Glutamatergic neuron (in vitro differentiated cells): ENCODE measurements at regions not wholly inside any gene's neighbourhood (a gene's known extent, or its start where the extent isn't known, plus 50 kb on each side); places are given as distances from the start of the nearest gene placed in this dataset.

ENCODE experiments used
- DNase-seq: peaks from one replicate; pipeline ENCODE4 v3.0.0; 2022
- H3K27ac Mint-ChIP-seq: one replicate; pipeline ENCODE4 v1.8.0; 2020; ENCODE audit warnings: mild to moderate bottlenecking, mixed read lengths, inconsistent platforms; ENCODE audit not compliant: unreplicated experiment
- H3K27me3 Mint-ChIP-seq: one replicate; pipeline ENCODE4 v1.8.0; 2020; ENCODE audit warnings: mild to moderate bottlenecking, moderate library complexity, mixed read lengths, inconsistent platforms; ENCODE audit not compliant: unreplicated experiment
- H3K36me3 Mint-ChIP-seq: one replicate; pipeline ENCODE4 v1.8.0; 2020; ENCODE audit warnings: mild to moderate bottlenecking, mixed read lengths, inconsistent platforms; ENCODE audit not compliant: unreplicated experiment
- H3K4me1 Mint-ChIP-seq: one replicate; pipeline ENCODE4 v1.8.0; 2020; ENCODE audit warnings: mild to moderate bottlenecking, low read depth, mixed read lengths, inconsistent platforms; ENCODE audit not compliant: unreplicated experiment
- H3K4me3 Mint-ChIP-seq: one replicate; pipeline ENCODE4 v1.8.0; 2020; ENCODE audit warnings: mild to moderate bottlenecking, mixed read lengths, inconsistent platforms; ENCODE audit not compliant: unreplicated experiment
- H3K9me3 Mint-ChIP-seq: one replicate; pipeline ENCODE4 v1.8.0; 2020; ENCODE audit warnings: mild to moderate bottlenecking, moderate library complexity, mixed read lengths, inconsistent platforms; ENCODE audit not compliant: unreplicated experiment
- CTCF ChIP-seq: fragments of 200-600 bp; sonication (generic); IDR thresholded peaks from one replicate; pipeline ENCODE4 v1.5.0; 2021; ENCODE audit not compliant: partially characterized antibody, unreplicated experiment

GRCh38 chr12:115421796-115422709 lies 738.1 kb upstream of the TBX3 start:
- H3K27ac Mint-ChIP-seq: no peak overlapping the region
- no peaks in the 10 kb centered on the region for H3K4me1 Mint-ChIP-seq
- no peaks in the 10 kb centered on the region for H3K27me3 Mint-ChIP-seq
- H3K9me3 Mint-ChIP-seq: no peaks in the 10 kb centered on the region
- H3K36me3 Mint-ChIP-seq: no peaks in the 10 kb centered on the region
- TF ChIP-seq CTCF: no peak
- no peak overlapping the region for H3K4me3 Mint-ChIP-seq
- DNase-seq: no peak

DNA sequence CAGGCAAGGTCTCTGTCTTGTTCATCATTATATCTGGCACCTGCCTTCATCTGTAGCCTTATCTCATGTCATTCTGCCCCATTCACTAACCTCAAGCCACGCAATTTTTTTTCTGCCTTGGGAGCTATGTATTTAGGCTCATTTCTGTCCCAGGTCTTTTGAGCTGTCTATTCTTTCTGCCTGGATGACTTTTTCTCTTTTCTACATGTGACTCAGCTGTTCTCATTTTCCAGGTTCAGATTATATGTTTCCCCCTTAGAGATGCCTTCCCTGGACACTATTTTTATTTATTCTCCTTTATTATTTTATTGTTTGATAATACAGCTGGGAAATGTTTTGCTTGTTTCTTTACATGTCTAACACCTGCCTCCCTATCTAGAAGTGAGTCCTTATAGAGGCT lies 737.4 kb upstream of the TBX3 start:
- H3K36me3 Mint-ChIP-seq: no peaks in the 10 kb centered on the region
- no peak for TF ChIP-seq CTCF
- H3K4me3 Mint-ChIP-seq: no peak overlapping the region
- DNase-seq: no peak
- H3K27me3 Mint-ChIP-seq: no peaks in the 10 kb centered on the region
- no peaks in the 10 kb centered on the region for H3K9me3 Mint-ChIP-seq
- no peaks in the 10 kb centered on the region for H3K4me1 Mint-ChIP-seq
- no peak overlapping the region for H3K27ac Mint-ChIP-seq

- no peak for DNase-seq
- Mint-ChIP-seq H3K27me3 (no peaks in the 10 kb centered on the region), H3K4me3 (no peak overlapping the region), H3K4me1 (no peaks in the 10 kb centered on the region), H3K27ac (no peak overlapping the region), H3K9me3 (no peaks in the 10 kb centered on the region), H3K36me3 (no peaks in the 10 kb centered on the region)
- no peak for TF ChIP-seq CTCF
Measured at GRCh38 chr12:115419145-115419646, 735.2 kb upstream of the TBX3 start.

GRCh38 chr12:115417610-115418009 lies 733.6 kb upstream of the TBX3 start:
- Mint-ChIP-seq H3K36me3 (no peaks in the 10 kb centered on the region), H3K4me1 (no peaks in the 10 kb centered on the region)

More at GRCh38 chr12:115417610-115418009, 733.6 kb upstream of the TBX3 start:
- no peak for DNase-seq
- Mint-ChIP-seq H3K27me3 (no peaks in the 10 kb centered on the region), H3K27ac (no peak overlapping the region), H3K9me3 (no peaks in the 10 kb centered on the region), H3K4me3 (no peak overlapping the region)
- no peak for TF ChIP-seq CTCF
